KOPT-K1 (cell line): ENCODE measurements at regions not wholly inside any gene's neighbourhood (a gene's known extent, or its start where the extent isn't known, plus 50 kb on each side); places are given as distances from the start of the nearest gene placed in this dataset.

Source experiments
- H3K27ac ChIP-seq: fragments of 200-600 bp; sonication (generic); 2 replicates; pipeline ENCODE4 v1.5.1; 2016; ENCODE audit warnings: antibody characterized with exemption, mild to moderate bottlenecking, low read depth, low read length; ENCODE audit not compliant: poor library complexity, severe bottlenecking
- H3K36me3 ChIP-seq: fragments of 200-600 bp; sonication (generic); 2 replicates; pipeline ENCODE4 v1.5.1; 2017; ENCODE audit warnings: antibody characterized with exemption, mild to moderate bottlenecking, low read length, moderate library complexity; ENCODE audit not compliant: insufficient read depth
- H3K9me3 ChIP-seq: fragments of 200-600 bp; sonication (generic); 2 replicates; pipeline ENCODE4 v1.5.1; 2017; ENCODE audit warnings: antibody characterized with exemption, low read length, mild to moderate bottlenecking; ENCODE audit not compliant: insufficient read depth, poor library complexity, severe bottlenecking

- no peaks in the 10 kb centered on the region for H3K9me3 ChIP-seq
- H3K36me3 ChIP-seq: no peaks in the 10 kb centered on the region
- no peak overlapping the region for H3K27ac ChIP-seq
Measured at GRCh38 chr4:53680168-53680567, 88.9 kb upstream of the LNX1 start.

- no peaks in the 10 kb centered on the region for H3K36me3 ChIP-seq
- no peaks in the 10 kb centered on the region for H3K9me3 ChIP-seq
- H3K27ac ChIP-seq: no peak overlapping the region
Measured at GRCh38 chr4:53676402-53676871, 85.2 kb upstream of the LNX1 start.

GRCh38 chr4:53674903-53675302 lies 83.6 kb upstream of the LNX1 start:
- no peak overlapping the region for H3K27ac ChIP-seq
- H3K36me3 ChIP-seq: no peaks in the 10 kb centered on the region
- H3K9me3 ChIP-seq: no peaks in the 10 kb centered on the region

DNA sequence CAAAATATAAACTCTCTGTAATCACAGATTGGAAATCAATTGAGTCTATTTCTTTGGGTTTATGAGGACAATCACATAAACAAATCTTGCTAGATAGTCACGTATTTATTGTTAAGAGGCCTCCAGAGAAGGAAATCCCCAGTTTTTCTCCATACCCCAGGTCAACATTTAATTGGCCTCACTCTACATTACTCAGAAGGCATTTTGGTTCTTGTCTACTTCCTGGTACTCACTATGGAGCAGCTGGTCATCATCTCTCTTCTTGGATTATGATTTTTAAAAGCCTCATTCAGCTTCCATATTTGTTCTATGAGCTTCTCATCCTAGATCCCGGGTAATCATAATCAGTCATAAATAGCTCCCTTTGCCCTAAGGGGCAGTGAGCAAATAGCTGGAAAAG lies 81.6 kb upstream of the LNX1 start:
- H3K9me3 ChIP-seq: no peaks in the 10 kb centered on the region
- no peak overlapping the region for H3K27ac ChIP-seq
- H3K36me3 ChIP-seq: no peaks in the 10 kb centered on the region

DNA sequence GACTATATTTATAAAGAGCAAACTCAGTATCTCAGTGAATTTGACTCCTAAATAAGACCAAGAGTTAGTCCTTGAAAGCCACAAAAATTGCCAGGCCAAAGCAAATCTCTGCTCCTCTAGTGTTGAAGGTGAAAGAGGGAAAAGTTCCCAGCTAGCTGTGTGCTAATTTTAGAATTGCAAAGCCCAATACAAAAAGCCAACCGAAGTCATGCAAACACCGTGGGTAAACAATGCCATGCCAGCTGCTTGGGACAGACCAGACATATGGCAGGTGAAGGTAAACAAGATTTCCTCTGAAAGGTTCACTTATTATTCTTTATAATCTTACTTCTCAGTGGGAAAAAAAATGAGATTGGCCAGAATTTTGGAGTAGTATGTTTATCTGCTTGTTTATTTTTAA lies 80.5 kb upstream of the LNX1 start:
- no peak overlapping the region for H3K27ac ChIP-seq
- H3K36me3 ChIP-seq: no peaks in the 10 kb centered on the region
- H3K9me3 ChIP-seq: no peaks in the 10 kb centered on the region

DNA sequence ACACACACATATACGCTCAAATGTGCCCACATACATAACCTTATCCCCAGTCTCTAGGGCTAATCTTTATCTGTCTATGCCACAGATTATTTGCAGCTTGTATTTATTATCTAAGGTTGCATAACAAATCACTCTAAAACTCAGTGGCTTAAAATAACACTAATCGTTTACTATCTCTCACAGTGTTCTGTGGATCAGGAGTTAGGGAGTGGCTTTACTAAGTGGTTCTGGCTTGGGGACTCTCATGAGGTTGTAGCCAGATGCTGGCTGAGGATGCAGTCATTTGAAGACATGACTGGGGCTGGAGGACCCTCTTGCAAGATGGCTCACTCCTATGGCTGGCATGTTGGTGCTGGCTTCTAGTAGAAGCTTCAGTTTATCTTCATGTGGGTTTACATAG lies 68.5 kb upstream of the LNX1 start:
- Histone ChIP-seq H3K9me3 (no peaks in the 10 kb centered on the region), H3K36me3 (no peaks in the 10 kb centered on the region), H3K27ac (no peak overlapping the region)

- no peaks in the 10 kb centered on the region for H3K9me3 ChIP-seq
- no peaks in the 10 kb centered on the region for H3K36me3 ChIP-seq
- H3K27ac ChIP-seq: no peak overlapping the region
Measured at GRCh38 chr4:53659112-53659511, 67.8 kb upstream of the LNX1 start.

- H3K36me3 ChIP-seq: no peaks in the 10 kb centered on the region
- H3K27ac ChIP-seq: no peak overlapping the region
- no peaks in the 10 kb centered on the region for H3K9me3 ChIP-seq
Measured at GRCh38 chr4:53658029-53658428, 66.7 kb upstream of the LNX1 start.

DNA sequence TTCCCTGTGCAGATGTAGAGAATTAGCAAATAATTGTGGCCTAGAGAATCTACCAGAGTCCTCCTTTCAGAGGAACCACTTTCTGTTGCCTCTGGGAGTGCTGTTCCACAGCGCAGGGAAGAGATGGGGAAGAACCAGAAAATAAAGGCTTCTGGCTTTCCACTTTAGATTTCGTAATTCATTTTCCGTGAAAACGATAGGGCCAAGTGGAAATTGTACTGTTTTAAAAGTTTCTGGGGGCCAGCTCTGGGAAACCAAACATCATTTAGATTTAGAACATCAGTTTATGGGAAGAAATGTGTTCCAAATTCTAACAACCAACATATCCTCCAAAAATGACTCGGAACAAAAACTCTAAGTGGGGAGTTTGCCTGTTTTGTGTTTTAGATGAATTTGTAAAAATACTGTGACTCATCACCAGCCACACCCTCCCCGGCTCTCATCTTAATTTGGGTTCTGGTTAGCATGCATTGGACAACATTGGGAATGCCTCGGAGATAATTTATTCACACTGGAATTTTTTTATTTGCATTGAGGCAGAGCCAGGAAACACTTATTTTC lies 65.2 kb upstream of the LNX1 start:
- Histone ChIP-seq H3K36me3 (no peaks in the 10 kb centered on the region), H3K27ac (no peak overlapping the region), H3K9me3 (no peaks in the 10 kb centered on the region)

GRCh38 chr4:53654300-53654758 lies 63.0 kb upstream of the LNX1 start:
- no peaks in the 10 kb centered on the region for H3K9me3 ChIP-seq
- no peak overlapping the region for H3K27ac ChIP-seq
- no peaks in the 10 kb centered on the region for H3K36me3 ChIP-seq

- no peak overlapping the region for H3K27ac ChIP-seq
- H3K36me3 ChIP-seq: no peaks in the 10 kb centered on the region
- H3K9me3 ChIP-seq: no peaks in the 10 kb centered on the region
Measured at GRCh38 chr4:53653484-53654053, 62.3 kb upstream of the LNX1 start.

GRCh38 chr4:53651156-53651735 lies 60.0 kb upstream of the LNX1 start:
- no peaks in the 10 kb centered on the region for H3K9me3 ChIP-seq
- H3K27ac ChIP-seq: no peak overlapping the region
- H3K36me3 ChIP-seq: no peaks in the 10 kb centered on the region

GRCh38 chr4:53649357-53649756 lies 58.1 kb upstream of the LNX1 start:
- Histone ChIP-seq H3K36me3 (no peaks in the 10 kb centered on the region), H3K9me3 (no peaks in the 10 kb centered on the region), H3K27ac (no peak overlapping the region)

GRCh38 chr4:53647547-53647946 lies 56.3 kb upstream of the LNX1 start:
- H3K27ac ChIP-seq: no peak overlapping the region
- H3K9me3 ChIP-seq: no peaks in the 10 kb centered on the region
- no peaks in the 10 kb centered on the region for H3K36me3 ChIP-seq

- Histone ChIP-seq H3K9me3 (no peaks in the 10 kb centered on the region), H3K27ac (no peak overlapping the region), H3K36me3 (no peaks in the 10 kb centered on the region)
Measured at GRCh38 chr4:53646795-53647194, 55.5 kb upstream of the LNX1 start.

- Histone ChIP-seq H3K9me3 (no peaks in the 10 kb centered on the region), H3K36me3 (no peaks in the 10 kb centered on the region), H3K27ac (no peak overlapping the region)
Measured at GRCh38 chr4:53645108-53645507, 53.8 kb upstream of the LNX1 start.
